ENCODE measurements at regions not wholly inside any gene's neighbourhood (a gene's known extent, or its start where the extent isn't known, plus 50 kb on each side); places are given as distances from the start of the nearest gene placed in this dataset.

DNA sequence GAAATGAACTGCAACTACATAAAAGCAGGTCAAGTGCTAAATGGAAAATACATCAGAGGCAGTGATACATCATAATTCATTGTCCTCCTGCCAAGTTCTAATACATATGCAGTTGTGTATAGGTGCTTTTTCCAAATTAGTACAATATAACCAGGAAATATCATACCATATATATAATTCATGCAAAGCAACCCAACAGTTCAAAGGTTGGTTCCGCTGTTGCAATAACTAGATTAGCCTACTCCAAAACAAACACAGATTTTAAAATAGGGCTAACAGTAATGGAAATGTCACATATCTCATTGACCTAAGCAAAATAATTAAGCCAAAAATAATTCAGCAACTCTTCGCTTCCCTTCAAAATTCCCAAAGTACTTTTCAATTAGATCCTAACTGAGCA lies 88.9 kb upstream of the NEBL start:
- no peak for DNase-seq (ENCODE audit: extremely low spot score)
- ChIA-PET POLR2A (no interaction called here), CTCF (no interaction called here)
- TF ChIP-seq, protein P1, sequence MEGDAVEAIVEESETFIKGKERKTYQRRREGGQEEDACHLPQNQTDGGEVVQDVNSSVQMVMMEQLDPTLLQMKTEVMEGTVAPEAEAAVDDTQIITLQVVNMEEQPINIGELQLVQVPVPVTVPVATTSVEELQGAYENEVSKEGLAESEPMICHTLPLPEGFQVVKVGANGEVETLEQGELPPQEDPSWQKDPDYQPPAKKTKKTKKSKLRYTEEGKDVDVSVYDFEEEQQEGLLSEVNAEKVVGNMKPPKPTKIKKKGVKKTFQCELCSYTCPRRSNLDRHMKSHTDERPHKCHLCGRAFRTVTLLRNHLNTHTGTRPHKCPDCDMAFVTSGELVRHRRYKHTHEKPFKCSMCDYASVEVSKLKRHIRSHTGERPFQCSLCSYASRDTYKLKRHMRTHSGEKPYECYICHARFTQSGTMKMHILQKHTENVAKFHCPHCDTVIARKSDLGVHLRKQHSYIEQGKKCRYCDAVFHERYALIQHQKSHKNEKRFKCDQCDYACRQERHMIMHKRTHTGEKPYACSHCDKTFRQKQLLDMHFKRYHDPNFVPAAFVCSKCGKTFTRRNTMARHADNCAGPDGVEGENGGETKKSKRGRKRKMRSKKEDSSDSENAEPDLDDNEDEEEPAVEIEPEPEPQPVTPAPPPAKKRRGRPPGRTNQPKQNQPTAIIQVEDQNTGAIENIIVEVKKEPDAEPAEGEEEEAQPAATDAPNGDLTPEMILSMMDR (IDR thresholded peaks at IDR 0.05; ENCODE audit: control extremely low read depth, extremely low read depth, low read depth, missing control alignments): no peak

DNA sequence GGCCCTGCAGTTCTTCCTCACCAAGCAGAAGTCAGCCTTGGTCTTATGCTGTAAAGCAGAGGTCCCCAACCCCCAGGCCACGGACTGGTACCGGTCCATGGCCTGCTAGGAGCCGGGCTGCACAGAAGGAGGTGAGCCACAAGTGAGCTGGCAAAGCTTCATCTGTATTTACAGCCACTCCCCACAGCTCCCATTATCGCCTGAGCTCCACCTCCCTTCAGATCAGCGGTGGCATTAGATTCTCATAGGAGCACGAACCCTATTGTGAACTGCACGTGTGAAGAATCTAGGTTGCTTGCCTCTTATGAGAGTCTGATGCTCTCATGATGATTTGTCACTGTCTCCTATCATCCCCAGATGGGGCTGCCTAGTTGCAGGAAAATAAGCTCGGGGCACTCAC lies 87.6 kb upstream of the NEBL start:
- TF ChIP-seq, protein P1 (IDR thresholded peaks at IDR 0.05; ENCODE audit: control extremely low read depth, extremely low read depth, low read depth, missing control alignments): no peak
- DNase-seq (ENCODE audit: extremely low spot score): no peak
- ChIA-PET CTCF (interaction anchor here (1.0 kb wide), 1 partner anchor 9 kb away, joined by 3 read pairs; no protein-coding TSS in a partner anchor), POLR2A (no interaction called here)

DNA sequence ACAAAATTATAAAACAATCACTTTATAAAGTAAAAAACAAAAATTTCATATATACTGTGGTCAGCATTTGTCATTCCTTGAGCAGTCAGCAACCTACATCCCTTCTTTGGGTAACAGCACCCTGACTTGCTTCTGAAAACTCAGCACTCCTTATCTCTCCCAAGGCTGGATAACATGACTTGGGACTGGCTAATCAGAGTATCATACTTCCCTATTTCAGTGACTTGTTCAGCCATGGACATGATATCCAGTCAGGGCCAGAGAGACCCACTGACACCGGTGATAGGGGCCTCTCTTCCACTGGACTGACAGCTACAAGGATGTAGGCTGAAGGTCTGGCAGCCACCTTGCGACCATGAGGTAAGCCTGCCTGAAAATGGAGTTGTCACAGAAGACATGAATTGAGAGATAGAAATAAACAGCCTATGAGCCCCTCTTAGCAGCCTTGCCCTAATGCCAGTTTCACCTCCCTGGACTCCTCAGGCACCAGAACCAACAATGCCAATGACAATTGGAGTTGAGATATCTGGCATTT lies 84.4 kb upstream of the NEBL start:
- DNase-seq (ENCODE audit: extremely low spot score): no peak
- TF ChIP-seq, protein P1 (IDR thresholded peaks at IDR 0.05; ENCODE audit: control extremely low read depth, extremely low read depth, low read depth, missing control alignments): no peak
- POLR2A ChIA-PET: no interaction called here
- CTCF ChIA-PET: no interaction called here

DNA sequence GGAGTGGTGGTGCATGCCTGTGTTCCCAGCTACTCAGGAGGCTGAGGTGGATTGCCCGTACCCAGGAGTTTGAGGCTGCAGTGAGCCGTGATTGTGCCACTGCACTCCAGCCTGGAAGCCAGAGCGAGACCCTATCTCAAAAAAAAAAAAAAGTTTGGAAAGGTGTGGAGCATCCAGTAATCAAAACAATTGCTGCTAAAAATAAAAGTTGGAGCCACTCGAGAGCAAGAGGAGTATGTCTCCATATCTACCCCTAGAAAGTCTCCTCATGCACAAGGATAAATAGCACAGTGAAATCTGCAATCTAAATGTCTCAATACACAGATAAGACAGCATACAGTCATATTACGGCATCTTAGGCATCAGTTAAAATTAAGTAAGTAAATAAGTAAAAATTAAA lies 81.5 kb upstream of the NEBL start:
- DNase-seq (ENCODE audit: extremely low spot score): no peak
- CTCF ChIA-PET: interaction anchor here (1.4 kb wide), 1 partner anchor 9 kb away, joined by 3 read pairs; no protein-coding TSS in a partner anchor
- TF ChIP-seq, protein P1 (IDR thresholded peaks at IDR 0.05; ENCODE audit: control extremely low read depth, extremely low read depth, low read depth, missing control alignments): no peak
- POLR2A ChIA-PET: no interaction called here

DNA sequence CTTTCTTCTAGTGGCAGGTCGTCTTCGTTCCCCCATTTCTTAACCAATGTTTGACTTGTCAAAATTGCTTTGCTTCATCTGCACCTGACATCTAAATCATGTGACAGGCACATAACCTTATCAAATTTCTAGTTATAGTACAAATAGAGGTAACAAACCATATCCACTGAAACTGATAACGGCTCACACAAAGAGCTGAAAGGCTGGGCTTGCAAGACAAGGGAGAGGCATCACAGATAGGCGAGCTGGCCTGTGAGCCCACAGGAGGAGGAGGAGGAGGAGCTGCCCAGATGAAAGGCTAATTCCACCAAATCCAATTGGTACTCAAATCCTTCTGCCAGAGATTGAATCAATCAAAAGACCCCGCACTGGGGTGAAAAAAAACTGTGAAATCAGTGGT lies 80.2 kb upstream of the NEBL start:
- ChIA-PET POLR2A (no interaction called here), CTCF (no interaction called here)
- TF ChIP-seq, protein P1 (IDR thresholded peaks at IDR 0.05; ENCODE audit: control extremely low read depth, extremely low read depth, low read depth, missing control alignments): no peak
- no peak for DNase-seq (ENCODE audit: extremely low spot score)

DNA sequence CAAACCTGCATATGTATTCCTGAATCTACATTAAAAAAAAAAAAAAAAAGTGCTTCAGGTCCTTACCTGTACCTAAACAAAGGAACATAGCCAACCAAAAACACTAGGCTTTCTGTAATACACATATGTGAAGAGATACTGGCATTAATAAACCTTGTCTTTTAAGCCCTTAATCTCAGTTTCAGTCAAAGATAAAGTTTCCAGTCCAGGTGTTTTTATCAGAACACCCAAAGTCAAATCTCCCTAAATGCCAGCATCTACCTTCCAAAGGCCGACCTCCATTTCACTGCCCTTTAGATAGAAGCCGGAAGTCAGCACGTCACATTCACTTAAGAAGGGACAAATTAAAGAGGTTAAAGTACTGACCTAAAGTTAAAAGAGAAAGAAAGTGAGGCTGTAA lies 79.8 kb upstream of the NEBL start:
- TF ChIP-seq, protein P1 (IDR thresholded peaks at IDR 0.05; ENCODE audit: control extremely low read depth, extremely low read depth, low read depth, missing control alignments): no peak
- DNase-seq (ENCODE audit: extremely low spot score): no peak
- POLR2A ChIA-PET: no interaction called here
- CTCF ChIA-PET: no interaction called here

DNA sequence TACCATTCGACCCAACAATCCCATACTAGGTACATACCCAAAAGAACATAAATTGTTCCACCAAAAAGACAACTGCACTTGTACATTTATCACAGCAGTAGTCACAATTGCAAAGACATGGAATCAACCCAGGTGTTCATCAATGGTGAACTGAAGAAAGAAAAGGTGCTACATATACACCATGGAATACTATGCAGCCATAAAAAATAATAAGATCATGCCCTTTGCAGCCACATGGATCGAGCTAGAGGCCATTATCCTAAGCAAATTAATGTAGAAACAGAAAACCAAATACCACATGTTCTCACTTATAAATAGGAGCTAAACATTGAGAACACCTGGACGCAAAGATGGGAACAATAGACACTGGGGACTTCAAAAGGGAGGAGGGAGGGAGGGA lies 79.3 kb upstream of the NEBL start:
- TF ChIP-seq, protein P1 (IDR thresholded peaks at IDR 0.05; ENCODE audit: control extremely low read depth, extremely low read depth, low read depth, missing control alignments): no peak
- ChIA-PET CTCF (no interaction called here), POLR2A (no interaction called here)
- DNase-seq (ENCODE audit: extremely low spot score): no peak

All from GM10248 (cell line).